Stomach (tissue), 8 donors: ENCODE measurements at regions not wholly inside any gene's neighbourhood (a gene's known extent, or its start where the extent isn't known, plus 50 kb on each side); places are given as distances from the start of the nearest gene placed in this dataset.

ENCODE experiments used
- DNase-seq, 2 donors: peaks; one replicate each; pipeline versions ENCODE4 v3.0.0 to v3.0.0-alpha.2; 2013 to 2019
- H3K27ac ChIP-seq, 5 donors: fragments of 200-600 bp in 4 of 5; sonication (generic) in 4 of 5; one replicate each; pipeline ENCODE4 v1.5.1; 2013 to 2019; ENCODE audit warnings: mild to moderate bottlenecking in 1 of 5, moderate library complexity in 1 of 5
- H3K27me3 ChIP-seq, 3 donors: fragments of 200-600 bp; sonication (generic); one replicate each; pipeline ENCODE4 v1.5.1; 2017 to 2019; ENCODE audit warnings: mixed run types in 1 of 3
- H3K36me3 ChIP-seq, 4 donors: fragments of 200-600 bp; sonication (generic); 1 replicate in 3 of 4; 2 replicates in 1 of 4; pipeline ENCODE4 v1.5.1; 2016 to 2019
- H3K4me1 ChIP-seq, 4 donors: fragments of 200-600 bp; sonication (generic); one replicate each; pipeline ENCODE4 v1.5.1; 2016 to 2019
- H3K4me3 ChIP-seq, 4 donors: fragments of 200-600 bp; sonication (generic) in 3 of 4; one replicate each; pipeline ENCODE4 v1.5.1; 2016 to 2019; ENCODE audit warnings: mild to moderate bottlenecking in 1 of 4
- H3K9me3 ChIP-seq, 4 donors: fragments of 200-600 bp; sonication (generic); one replicate each; pipeline ENCODE4 v1.5.1; 2016 to 2019
- CTCF ChIP-seq, 7 experiments: fragments of 450-650 bp in 4 of 7; fragments of 200-600 bp in 3 of 7; sonication (generic) in 3 of 7; IDR thresholded peaks; one replicate each; pipeline ENCODE4 v1.5.1; 2016 to 2019; ENCODE audit warnings: antibody characterized with exemption in 7 of 7, control low read depth in 2 of 7, mild to moderate bottlenecking in 1 of 7
- EP300 ChIP-seq: sonication (generic); formaldehyde crosslinking; IDR thresholded peaks from one replicate; pipeline ENCODE4 v1.6.1; 2017; ENCODE audit warnings: antibody characterized with exemption
- POLR2A ChIP-seq, 4 donors: fragments of 450-650 bp; IDR thresholded peaks; one replicate each; pipeline ENCODE4 v1.6.1; 2016; ENCODE audit warnings: antibody characterized with exemption in 4 of 4, control low read depth in 2 of 4, mild to moderate bottlenecking in 1 of 4, moderate library complexity in 1 of 4
- POLR2AphosphoS5 ChIP-seq, 3 donors: sonication (generic); formaldehyde crosslinking; IDR thresholded peaks; one replicate each; pipeline ENCODE4 v1.6.1; 2016; ENCODE audit warnings: antibody characterized with exemption in 3 of 3
- WGBS, 5 donors: extraction: QIAGEN DNeasy Blood & Tissue Kit in 3 of 5; methylation state at CpG; one replicate each; pipeline versions ENCODE4 v1.1.5 to v1.1.7; 2013 to 2018; 5-methylcytosine and 5-hydroxymethylcytosine counted together
- intact Hi-C: fragments of 100-400 bp; cut with DNase I; formaldehyde crosslinking; loops from one replicate; pipeline ENCODE4 v1.15.1; 2023; ENCODE audit warnings: low total_unique reads
- donor health status: healthy with polysubstance abuse.
- donor health status: Bipolar disorder and iron deficiency.
- donor health status: healthy.

GRCh38 chr18:34128436-34128835 is 96.3 kb downstream of the NOL4 start:
- intact Hi-C loops = no loop called here
- TF ChIP-seq POLR2A (IDR thresholded peaks at IDR 0.05) (no peak), CTCF (IDR thresholded peaks at IDR 0.05) (no peak), EP300 (no peak), POLR2AphosphoS5 (IDR thresholded peaks at IDR 0.05) (no peak)
- H3K27me3 ChIP-seq = no peaks in the 10 kb centered on the region
- H3K4me3 ChIP-seq = no peak overlapping the region
- DNase-seq = no peak
- H3K36me3 ChIP-seq = no peaks in the 10 kb centered on the region
- H3K9me3 ChIP-seq = no peaks in the 10 kb centered on the region
- no peaks in the 10 kb centered on the region for H3K4me1 ChIP-seq
- H3K27ac ChIP-seq = no peak overlapping the region

- no peaks in the 10 kb centered on the region for H3K4me1 ChIP-seq
- TF ChIP-seq POLR2AphosphoS5 (IDR thresholded peaks at IDR 0.05) (no peak), EP300 (no peak), CTCF (IDR thresholded peaks at IDR 0.05) (no peak), POLR2A (IDR thresholded peaks at IDR 0.05) (no peak)
- DNase-seq = no peak
- no peak overlapping the region for H3K27ac ChIP-seq
- H3K4me3 ChIP-seq = no peak overlapping the region
- H3K27me3 ChIP-seq = no peaks in the 10 kb centered on the region
- intact Hi-C loops = no loop called here
- no peaks in the 10 kb centered on the region for H3K9me3 ChIP-seq
- WGBS, 5 donors = 35 to 60% (median 49%) methylated on average over 3 of the region's 3 CpGs
- H3K36me3 ChIP-seq = no peaks in the 10 kb centered on the region
Observed at GRCh38 chr18:34126121-34126520, 98.6 kb downstream of the NOL4 start.

- no peaks in the 10 kb centered on the region for H3K27me3 ChIP-seq
Observed at GRCh38 chr18:34122724-34123334, 101.9 kb downstream of the NOL4 start.

GRCh38 chr18:34121200-34121721 is 103.5 kb downstream of the NOL4 start:
- H3K9me3 ChIP-seq = no peaks in the 10 kb centered on the region
- DNase-seq = peak in 1 of 2 donors; percentile 53
- no peaks in the 10 kb centered on the region for H3K27me3 ChIP-seq
- no peaks in the 10 kb centered on the region for H3K4me1 ChIP-seq
- H3K27ac ChIP-seq = no peak overlapping the region
- intact Hi-C loops = no loop called here
- no peak overlapping the region for H3K4me3 ChIP-seq
- no peak for TF ChIP-seq POLR2A (IDR thresholded peaks at IDR 0.05)
- TF ChIP-seq CTCF (IDR thresholded peaks at IDR 0.05) = no peak
- TF ChIP-seq EP300 = no peak
- no peak for TF ChIP-seq POLR2AphosphoS5 (IDR thresholded peaks at IDR 0.05)
- 53 to 68% (median 65%) methylated on average over 4 of the region's 4 CpGs for WGBS, 5 donors
- no peaks in the 10 kb centered on the region for H3K36me3 ChIP-seq

More at GRCh38 chr18:34122724-34123334, 101.9 kb downstream of the NOL4 start:
- peak; percentile 34 to 69 for DNase-seq
- intact Hi-C loops = no loop called here
- TF ChIP-seq CTCF (IDR thresholded peaks at IDR 0.05) (peak in 5 of 7 experiments; percentile 51 to 82 (median 68)), EP300 (no peak), POLR2AphosphoS5 (IDR thresholded peaks at IDR 0.05) (no peak), POLR2A (IDR thresholded peaks at IDR 0.05) (no peak)
- Histone ChIP-seq H3K4me3 (no peak overlapping the region), H3K4me1 (no peaks in the 10 kb centered on the region), H3K9me3 (no peaks in the 10 kb centered on the region), H3K27ac (no peak overlapping the region), H3K36me3 (no peaks in the 10 kb centered on the region)
- 21 to 29% (median 25%) methylated on average over 4 of the region's 4 CpGs for WGBS, 5 donors
